ENCODE measurements at regions not wholly inside any gene's neighbourhood (a gene's known extent, or its start where the extent isn't known, plus 50 kb on each side); places are given as distances from the start of the nearest gene placed in this dataset.

GRCh38 chr17:13333661-13334060, 268.1 kb downstream of the HS3ST3A1 start:
- H3K79me1 ChIP-seq (ENCODE audit: insufficient read depth, low read depth, low read length, poor library complexity, severe bottlenecking) = no peaks in the 10 kb centered on the region
- H2AFZ ChIP-seq (ENCODE audit: low read length) = no peak overlapping the region
- no peak overlapping the region for H4K91ac ChIP-seq (ENCODE audit: insufficient read length, low read depth, low read length)
- H3K18ac ChIP-seq (ENCODE audit: insufficient read length, low read depth, low read length) = no peak overlapping the region
- WGBS (ENCODE audit: extremely low coverage, insufficient read length, low lambda C conversion rate) = no CpG with 5 or more reads among the region's 2 CpGs
- no peaks in the 10 kb centered on the region for H3K27me3 ChIP-seq (ENCODE audit: insufficient read depth, low read length)
- TF ChIP-seq, protein P1, sequence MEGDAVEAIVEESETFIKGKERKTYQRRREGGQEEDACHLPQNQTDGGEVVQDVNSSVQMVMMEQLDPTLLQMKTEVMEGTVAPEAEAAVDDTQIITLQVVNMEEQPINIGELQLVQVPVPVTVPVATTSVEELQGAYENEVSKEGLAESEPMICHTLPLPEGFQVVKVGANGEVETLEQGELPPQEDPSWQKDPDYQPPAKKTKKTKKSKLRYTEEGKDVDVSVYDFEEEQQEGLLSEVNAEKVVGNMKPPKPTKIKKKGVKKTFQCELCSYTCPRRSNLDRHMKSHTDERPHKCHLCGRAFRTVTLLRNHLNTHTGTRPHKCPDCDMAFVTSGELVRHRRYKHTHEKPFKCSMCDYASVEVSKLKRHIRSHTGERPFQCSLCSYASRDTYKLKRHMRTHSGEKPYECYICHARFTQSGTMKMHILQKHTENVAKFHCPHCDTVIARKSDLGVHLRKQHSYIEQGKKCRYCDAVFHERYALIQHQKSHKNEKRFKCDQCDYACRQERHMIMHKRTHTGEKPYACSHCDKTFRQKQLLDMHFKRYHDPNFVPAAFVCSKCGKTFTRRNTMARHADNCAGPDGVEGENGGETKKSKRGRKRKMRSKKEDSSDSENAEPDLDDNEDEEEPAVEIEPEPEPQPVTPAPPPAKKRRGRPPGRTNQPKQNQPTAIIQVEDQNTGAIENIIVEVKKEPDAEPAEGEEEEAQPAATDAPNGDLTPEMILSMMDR (conservative IDR thresholded peaks at IDR 0.05) = no peak
- no peak overlapping the region for H3K56ac ChIP-seq (ENCODE audit: insufficient read length, low read depth, low read length)
- H3K9ac ChIP-seq (ENCODE audit: extremely low read depth, insufficient read length, low read length) = no peak overlapping the region
- no peaks in the 10 kb centered on the region for H3K9me3 ChIP-seq (ENCODE audit: control insufficient read depth, low read depth, low read length)
- Mint-ChIP-seq H3K27me3 (ENCODE audit: low read depth) (peaks cover 1% of the 10 kb centered on the region), H3K36me3 (ENCODE audit: insufficient read depth in 1 of 3, low read depth in 3 of 3) (no peaks in the 10 kb centered on the region; a peak in 1 of 7 replicates), H3K4me1 (peaks cover 23 to 25% of the 10 kb centered on the region in 2 experiments), H3K4me3 (no peak overlapping the region), H3K9me3 (no peaks in the 10 kb centered on the region), H3K27ac (no peak overlapping the region)
- H2BK5ac ChIP-seq (ENCODE audit: insufficient read length, low read length) = no peak overlapping the region
- no peak overlapping the region for H3K23ac ChIP-seq (ENCODE audit: insufficient read length, low read depth, low read length)
- H3K4ac ChIP-seq (ENCODE audit: low read depth, low read length) = no peak overlapping the region
- H2BK20ac ChIP-seq (ENCODE audit: low read depth, low read length, poor library complexity, severe bottlenecking) = no peak overlapping the region
- 0 out of 2 replicates have a peak, but pooled peaks cover 2% of the 10 kb centered on the region for H3K4me1 ChIP-seq (ENCODE audit: insufficient read depth, low read length)
- DNase-seq = no peak
- no peaks in the 10 kb centered on the region for H3K23me2 ChIP-seq (ENCODE audit: insufficient read length, low read depth, low read length, poor library complexity, severe bottlenecking)
- no peak overlapping the region for H3K27ac ChIP-seq (ENCODE audit: insufficient read length, low read depth, low read length)
- H3K4me2 ChIP-seq (ENCODE audit: insufficient read depth, insufficient read length, low read length) = no peak overlapping the region
- no peak overlapping the region for H2BK15ac ChIP-seq (ENCODE audit: low read depth, low read length)
- no peak overlapping the region for H3K14ac ChIP-seq (ENCODE audit: insufficient read depth, low read length)
- H2AK5ac ChIP-seq (ENCODE audit: insufficient read length, low read length) = no peak overlapping the region
- H4K5ac ChIP-seq (ENCODE audit: insufficient read length, low read depth, low read length) = no peak overlapping the region
- H3T11ph ChIP-seq (ENCODE audit: low read length) = no peak overlapping the region
- H2BK120ac ChIP-seq (ENCODE audit: low read depth, low read length, poor library complexity, severe bottlenecking) = no peak overlapping the region
- no peak overlapping the region for H2BK12ac ChIP-seq (ENCODE audit: insufficient read length, low read depth, low read length)
- H4K20me1 ChIP-seq (ENCODE audit: control insufficient read depth, insufficient read depth, insufficient read length) = no peaks in the 10 kb centered on the region
- H4K8ac ChIP-seq (replicated peaks; ENCODE audit: insufficient read length, low read depth, low read length) = no peak overlapping the region
- H3K79me2 ChIP-seq (ENCODE audit: insufficient read depth, low read length) = no peaks in the 10 kb centered on the region

Data from H9 (cell line).